Liver (tissue), 8 donors: ENCODE measurements at regions not wholly inside any gene's neighbourhood (a gene's known extent, or its start where the extent isn't known, plus 50 kb on each side); places are given as distances from the start of the nearest gene placed in this dataset.

ENCODE experiments used
- DNase-seq: peaks from one replicate; pipeline ENCODE4 v3.0.0-alpha.2; 2017; ENCODE audit warnings: low spot score
- H3K27ac ChIP-seq, 2 donors: one replicate each; pipeline ENCODE4 v1.7.0; 2013; ENCODE audit warnings: inconsistent platforms in 2 of 2, low read length in 2 of 2, control low read depth in 1 of 2, low read depth in 1 of 2, mild to moderate bottlenecking in 1 of 2
- H3K27me3 ChIP-seq, 4 donors: one replicate each; pipeline versions ENCODE4 v1.6.1 to v1.7.0; 2013; ENCODE audit warnings: low read length in 3 of 4, inconsistent platforms in 1 of 4, mild to moderate bottlenecking in 1 of 4, moderate library complexity in 1 of 4; ENCODE audit not compliant: control insufficient read depth in 4 of 4, insufficient read depth in 4 of 4
- H3K36me3 ChIP-seq, 4 donors: one replicate each; pipeline versions ENCODE4 v1.6.1 to v1.7.0; 2013; ENCODE audit warnings: low read length in 3 of 4, mild to moderate bottlenecking in 3 of 4, low read depth in 1 of 4, moderate library complexity in 1 of 4; ENCODE audit not compliant: control insufficient read depth in 4 of 4, insufficient read depth in 3 of 4
- H3K4me1 ChIP-seq, 4 donors: one replicate each; pipeline versions ENCODE4 v1.6.1 to v1.7.0; 2013; ENCODE audit warnings: low read length in 3 of 4, mild to moderate bottlenecking in 3 of 4, moderate library complexity in 1 of 4; ENCODE audit not compliant: control insufficient read depth in 4 of 4, insufficient read depth in 4 of 4
- H3K4me3 ChIP-seq, 3 donors: one replicate each; pipeline versions ENCODE4 v1.6.1 to v1.7.0; 2013; ENCODE audit warnings: low read length in 3 of 3, control low read depth in 1 of 3, low read depth in 1 of 3, mild to moderate bottlenecking in 1 of 3
- H3K9ac ChIP-seq, 2 donors: one replicate each; pipeline ENCODE4 v1.7.0; 2013; ENCODE audit warnings: low read length in 2 of 2, mild to moderate bottlenecking in 2 of 2, moderate library complexity in 2 of 2, control low read depth in 1 of 2, low read depth in 1 of 2
- H3K9me3 ChIP-seq, 4 donors: one replicate each; pipeline versions ENCODE4 v1.6.1 to v1.7.0; 2013; ENCODE audit warnings: low read length in 3 of 4; ENCODE audit not compliant: control insufficient read depth in 4 of 4
- CTCF ChIP-seq: fragments of 150-350 bp; IDR thresholded peaks from 2 replicates; pipeline ENCODE4 v1.5.1; 2017; ENCODE audit warnings: improper control_type of control experiment, low read depth, low read length; ENCODE audit not compliant: missing input control
- FOXA1 ChIP-seq: IDR thresholded peaks from 2 replicates; pipeline ENCODE4 v1.6.1; 2016; ENCODE audit warnings: antibody characterized with exemption
- FOXA2 ChIP-seq: IDR thresholded peaks from 2 replicates; pipeline ENCODE4 v1.6.1; 2016; ENCODE audit warnings: antibody characterized with exemption
- GABPA ChIP-seq, 2 donors: IDR thresholded peaks in 1 of 2; conservative IDR thresholded peaks in 1 of 2; 2 replicates each; pipeline ENCODE4 v1.6.1; 2016; ENCODE audit warnings: antibody characterized with exemption in 2 of 2, mild to moderate bottlenecking in 1 of 2, moderate library complexity in 1 of 2
- HNF4A ChIP-seq, 2 donors: conservative IDR thresholded peaks; 2 replicates each; pipeline ENCODE4 v1.6.1; 2016; ENCODE audit warnings: antibody characterized with exemption in 2 of 2, mild to moderate bottlenecking in 2 of 2
- HNF4G ChIP-seq: IDR thresholded peaks from 2 replicates; pipeline ENCODE4 v1.6.1; 2016; ENCODE audit warnings: antibody characterized with exemption
- JUND ChIP-seq, 2 donors: IDR thresholded peaks; 2 replicates each; pipeline ENCODE4 v1.6.1; 2016; ENCODE audit warnings: antibody characterized with exemption in 2 of 2
- MAX ChIP-seq: IDR thresholded peaks from 2 replicates; pipeline ENCODE4 v1.6.1; 2016; ENCODE audit warnings: antibody characterized with exemption
- RAD21 ChIP-seq, 2 donors: IDR thresholded peaks; 2 replicates each; pipeline ENCODE4 v1.6.1; 2016; ENCODE audit warnings: antibody characterized with exemption in 2 of 2, mild to moderate bottlenecking in 2 of 2
- RXRA ChIP-seq, 2 donors: IDR thresholded peaks; 2 replicates each; pipeline ENCODE4 v1.6.1; 2017 to 2018; ENCODE audit warnings: antibody characterized with exemption in 2 of 2, mild to moderate bottlenecking in 1 of 2
- SP1 ChIP-seq: IDR thresholded peaks from 2 replicates; pipeline ENCODE4 v1.6.1; 2018; ENCODE audit warnings: antibody characterized with exemption, mild to moderate bottlenecking
- TAF1 ChIP-seq: conservative IDR thresholded peaks from 2 replicates; pipeline ENCODE4 v1.6.1; 2016; ENCODE audit warnings: antibody characterized with exemption, mild to moderate bottlenecking
- YY1 ChIP-seq: IDR thresholded peaks from 2 replicates; pipeline ENCODE4 v1.6.1; 2016; ENCODE audit warnings: antibody characterized with exemption, mild to moderate bottlenecking
- ZBTB33 ChIP-seq: IDR thresholded peaks from 2 replicates; pipeline ENCODE4 v1.6.1; 2016; ENCODE audit warnings: antibody characterized with exemption
- WGBS: extraction: QIAGEN DNeasy Blood & Tissue Kit; methylation state at CpG from one replicate; pipeline ENCODE4 v1.1.7; 2013; 5-methylcytosine and 5-hydroxymethylcytosine counted together
- TF ChIP-seq, protein P1 (sequence below): IDR thresholded peaks from 2 replicates; pipeline ENCODE4 v1.6.1; 2016; ENCODE audit warnings: antibody characterized with exemption, mild to moderate bottlenecking
- TF ChIP-seq, protein P2 (sequence below): IDR thresholded peaks from 2 replicates; pipeline ENCODE4 v1.6.1; 2016; ENCODE audit warnings: antibody characterized with exemption
- donor health status: healthy.
- donor health status: healthy.
- donor health status: healthy.
- donor health status: healthy.
- donor health status: healthy.

DNA sequence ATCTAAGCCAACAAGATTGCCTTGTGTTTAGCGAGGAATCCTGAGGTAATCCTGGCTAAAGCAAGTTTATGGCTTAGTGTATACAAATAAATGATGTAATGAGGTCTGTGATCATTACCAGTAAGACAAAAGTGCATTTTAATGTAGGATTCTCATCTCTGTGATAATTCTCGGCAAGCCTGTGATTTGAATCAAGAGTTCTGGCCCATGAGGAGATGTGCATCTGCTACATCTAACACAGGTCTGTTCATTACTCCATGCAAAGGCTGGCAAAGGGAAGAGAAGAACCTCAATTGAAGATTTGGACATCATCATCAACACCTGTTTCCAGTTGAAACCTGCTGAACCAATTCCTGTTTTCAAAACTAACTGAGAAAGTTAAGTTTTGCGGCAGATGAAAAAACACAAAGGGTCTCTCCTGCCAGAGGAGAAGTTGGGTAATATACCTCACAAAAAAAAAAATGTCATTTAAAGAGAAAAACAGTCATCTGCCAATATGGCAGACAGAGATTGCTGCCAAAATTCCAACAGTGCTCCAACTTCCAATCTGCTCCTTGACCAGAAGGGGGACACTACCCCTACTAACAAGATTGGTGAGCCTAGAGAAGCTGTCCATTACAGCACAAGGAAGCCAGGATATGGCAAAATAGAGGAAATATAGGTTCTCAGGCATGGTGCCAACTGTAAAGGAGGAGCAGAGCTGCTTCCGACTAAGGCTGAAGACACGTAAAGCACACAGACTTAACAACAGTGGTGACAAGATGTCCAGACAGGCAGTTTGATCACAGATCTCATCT, 453.7 kb downstream of the TTLL7 start:
- no peak overlapping the region for H3K27ac ChIP-seq
- no peak for DNase-seq
- no peak overlapping the region for H3K4me3 ChIP-seq
- H3K9ac ChIP-seq = no peak overlapping the region
- peaks cover 0 to 3% (median 0%) of the 10 kb centered on the region in 4 donors for H3K4me1 ChIP-seq
- H3K36me3 ChIP-seq = no peaks in the 10 kb centered on the region
- H3K9me3 ChIP-seq = no peaks in the 10 kb centered on the region
- TF ChIP-seq SP1 (no peak), TAF1 (no peak), RAD21 (IDR thresholded peaks at IDR 0.05) (peak in 1 of 2 donors; percentile 61), CTCF (no peak)
- H3K27me3 ChIP-seq = no peaks in the 10 kb centered on the region
- 83% methylated on average over 5 of the region's 5 CpGs for WGBS

GRCh38 chr1:83543222-83543973, 455.5 kb downstream of the TTLL7 start:
- no peak for DNase-seq

More at GRCh38 chr1:83543222-83543973, 455.5 kb downstream of the TTLL7 start:
- H3K9ac ChIP-seq = no peak overlapping the region
- no peak overlapping the region for H3K27ac ChIP-seq
- TF ChIP-seq, protein P1, sequence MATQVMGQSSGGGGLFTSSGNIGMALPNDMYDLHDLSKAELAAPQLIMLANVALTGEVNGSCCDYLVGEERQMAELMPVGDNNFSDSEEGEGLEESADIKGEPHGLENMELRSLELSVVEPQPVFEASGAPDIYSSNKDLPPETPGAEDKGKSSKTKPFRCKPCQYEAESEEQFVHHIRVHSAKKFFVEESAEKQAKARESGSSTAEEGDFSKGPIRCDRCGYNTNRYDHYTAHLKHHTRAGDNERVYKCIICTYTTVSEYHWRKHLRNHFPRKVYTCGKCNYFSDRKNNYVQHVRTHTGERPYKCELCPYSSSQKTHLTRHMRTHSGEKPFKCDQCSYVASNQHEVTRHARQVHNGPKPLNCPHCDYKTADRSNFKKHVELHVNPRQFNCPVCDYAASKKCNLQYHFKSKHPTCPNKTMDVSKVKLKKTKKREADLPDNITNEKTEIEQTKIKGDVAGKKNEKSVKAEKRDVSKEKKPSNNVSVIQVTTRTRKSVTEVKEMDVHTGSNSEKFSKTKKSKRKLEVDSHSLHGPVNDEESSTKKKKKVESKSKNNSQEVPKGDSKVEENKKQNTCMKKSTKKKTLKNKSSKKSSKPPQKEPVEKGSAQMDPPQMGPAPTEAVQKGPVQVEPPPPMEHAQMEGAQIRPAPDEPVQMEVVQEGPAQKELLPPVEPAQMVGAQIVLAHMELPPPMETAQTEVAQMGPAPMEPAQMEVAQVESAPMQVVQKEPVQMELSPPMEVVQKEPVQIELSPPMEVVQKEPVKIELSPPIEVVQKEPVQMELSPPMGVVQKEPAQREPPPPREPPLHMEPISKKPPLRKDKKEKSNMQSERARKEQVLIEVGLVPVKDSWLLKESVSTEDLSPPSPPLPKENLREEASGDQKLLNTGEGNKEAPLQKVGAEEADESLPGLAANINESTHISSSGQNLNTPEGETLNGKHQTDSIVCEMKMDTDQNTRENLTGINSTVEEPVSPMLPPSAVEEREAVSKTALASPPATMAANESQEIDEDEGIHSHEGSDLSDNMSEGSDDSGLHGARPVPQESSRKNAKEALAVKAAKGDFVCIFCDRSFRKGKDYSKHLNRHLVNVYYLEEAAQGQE = no peak
- TF ChIP-seq FOXA1 = no peak
- no peak for TF ChIP-seq CTCF
- TF ChIP-seq, protein P2, sequence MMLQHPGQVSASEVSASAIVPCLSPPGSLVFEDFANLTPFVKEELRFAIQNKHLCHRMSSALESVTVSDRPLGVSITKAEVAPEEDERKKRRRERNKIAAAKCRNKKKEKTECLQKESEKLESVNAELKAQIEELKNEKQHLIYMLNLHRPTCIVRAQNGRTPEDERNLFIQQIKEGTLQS = no peak
- no peak for TF ChIP-seq SP1
- no peak for TF ChIP-seq MAX
- no peak for TF ChIP-seq HNF4G
- TF ChIP-seq GABPA (IDR thresholded peaks at IDR 0.05 in 1 of 2, conservative IDR thresholded peaks at IDR 0.05 in 1 of 2) = no peak
- no peak for TF ChIP-seq JUND (IDR thresholded peaks at IDR 0.05)
- TF ChIP-seq HNF4A (conservative IDR thresholded peaks at IDR 0.05) = no peak
- TF ChIP-seq FOXA2 = no peak
- TF ChIP-seq RAD21 (IDR thresholded peaks at IDR 0.05) = no peak
- TF ChIP-seq YY1 = no peak
- no peak for TF ChIP-seq RXRA (IDR thresholded peaks at IDR 0.05)
- TF ChIP-seq TAF1 = no peak
- no peak for TF ChIP-seq ZBTB33
- no peaks in the 10 kb centered on the region for H3K36me3 ChIP-seq
- peaks cover 0 to 2% (median 0%) of the 10 kb centered on the region in 4 donors for H3K4me1 ChIP-seq
- WGBS = 94% methylated on average over 3 of the region's 3 CpGs
- H3K4me3 ChIP-seq = no peak overlapping the region
- no peaks in the 10 kb centered on the region for H3K27me3 ChIP-seq
- no peaks in the 10 kb centered on the region for H3K9me3 ChIP-seq
